ENCODE measurements at regions not wholly inside any gene's neighbourhood (a gene's known extent, or its start where the extent isn't known, plus 50 kb on each side); places are given as distances from the start of the nearest gene placed in this dataset.

GRCh38 chr7:125010540-125010939, 80.9 kb upstream of the POT1 start:
- H3K4me1 ChIP-seq (ENCODE audit: insufficient read depth): no peaks in the 10 kb centered on the region
- TF ChIP-seq JUNB (IDR thresholded peaks at IDR 0.05; ENCODE audit: unreplicated experiment) (no peak), ZNF331 (CRISPR knock-in tag; IDR thresholded peaks at IDR 0.05; ENCODE audit: low read depth) (no peak), ETS1 (IDR thresholded peaks at IDR 0.05) (no peak), ZNF114 (CRISPR knock-in tag; IDR thresholded peaks at IDR 0.05) (no peak), NANOG (IDR thresholded peaks at IDR 0.05; ENCODE audit: borderline replicate concordance) (no peak), CTCF (conservative IDR thresholded peaks at IDR 0.05; ENCODE audit: low read depth in 2 of 2) (no peak), EZH2phosphoT487 (IDR thresholded peaks at IDR 0.05; ENCODE audit: unreplicated experiment) (no peak), POLR2AphosphoS5 (IDR thresholded peaks at IDR 0.05; ENCODE audit: low read depth) (no peak), CREB1 (CRISPR knock-in tag; IDR thresholded peaks at IDR 0.05; ENCODE audit: low read depth) (no peak), ZNF462 (CRISPR knock-in tag; IDR thresholded peaks at IDR 0.05) (no peak), EZH2 (IDR thresholded peaks at IDR 0.05; ENCODE audit: low read depth, unreplicated experiment) (no peak), REST (IDR thresholded peaks at IDR 0.05; ENCODE audit: unreplicated experiment) (no peak), STAT1 (IDR thresholded peaks at IDR 0.05; ENCODE audit: unreplicated experiment) (no peak)
- no peak overlapping the region for H2AFZ ChIP-seq
- H3K27me3 Mint-ChIP-seq (ENCODE audit: insufficient read depth, low read depth, poor library complexity): no peaks in the 10 kb centered on the region
- no peaks in the 10 kb centered on the region for H3K79me2 ChIP-seq (replicated peaks; ENCODE audit: insufficient read depth)
- no peaks in the 10 kb centered on the region for H4K20me1 ChIP-seq (replicated peaks; ENCODE audit: insufficient read depth)
- no peak overlapping the region for H3K4me3 ChIP-seq
- ATAC-seq (no peak), DNase-seq (ENCODE audit: low spot score) (no peak)
- no peaks in the 10 kb centered on the region for H3K36me3 ChIP-seq (ENCODE audit: insufficient read depth)
- no peaks in the 10 kb centered on the region for H3K27me3 ChIP-seq (ENCODE audit: insufficient read depth)
- no peak overlapping the region for H3K27ac Mint-ChIP-seq
- H3K27ac ChIP-seq (ENCODE audit: low read depth): no peak overlapping the region
- no peak overlapping the region for H3K4me2 ChIP-seq
- no peaks in the 10 kb centered on the region for H3F3A ChIP-seq (replicated peaks; ENCODE audit: low read depth)
- H3K9me3 Mint-ChIP-seq: no peaks in the 10 kb centered on the region
- no peaks in the 10 kb centered on the region for H3K4me1 Mint-ChIP-seq
- no peaks in the 10 kb centered on the region for H3K9me2 ChIP-seq (ENCODE audit: insufficient read depth)
- no peak overlapping the region for H3K4me3 Mint-ChIP-seq
- H3K36me3 Mint-ChIP-seq (ENCODE audit: low read depth): no peaks in the 10 kb centered on the region

Measured in GM23338 (cell line).